Endothelial cell of umbilical vein (primary cell): ENCODE measurements at regions not wholly inside any gene's neighbourhood (a gene's known extent, or its start where the extent isn't known, plus 50 kb on each side); places are given as distances from the start of the nearest gene placed in this dataset.
"Not testable (repeated sequence)": the region's sequence is repeated elsewhere in the genome, so short reads cannot be mapped to it uniquely, and the experiment has no call there.

ENCODE experiments used
- BruUV-seq: library from RNA; stranded (reverse); fragments of 400-500 nt; replicated peaks from 2 replicates; lab custom pipeline; 2021; lab: Mats Ljungman, UMichigan
- CTCF ChIA-PET: fragments of 300-600, 350-600 bp; sonication (Branson Sonifier 250); formaldehyde crosslinking; loops from one replicate; lab custom pipeline; 2021; ENCODE audit warnings: antibody characterized with exemption, inconsistent platforms; lab: Charles Lee
- POLR2A ChIA-PET: fragments of 300-600, 350-600 bp; sonication (Branson Sonifier 250); formaldehyde crosslinking; loops from one replicate; lab custom pipeline; 2021; ENCODE audit warnings: antibody characterized with exemption, inconsistent platforms; lab: Charles Lee
- DNase-seq: peaks from one replicate; pipeline ENCODE4 v3.0.0-alpha.2; 2011; ENCODE audit warnings: low read depth, low spot score
- FAIRE-seq: peaks from 2 replicates; lab custom pipeline; 2011; peaks lifted over from hg19 to GRCh38; lab: Jason Lieb, UNC
- H2AFZ ChIP-seq: 2 replicates; pipeline ENCODE4 v1.6.0; 2012; ENCODE audit warnings: low read depth, low read length, control low read depth, inconsistent platforms
- H3K27ac ChIP-seq: 2 replicates; pipeline ENCODE4 v1.5.1; 2011; ENCODE audit warnings: low read depth, mild to moderate bottlenecking, control low read depth, low read length, moderate library complexity; ENCODE audit not compliant: insufficient read depth
- H3K27me3 ChIP-seq, 2 experiments: 2 replicates each; pipeline versions ENCODE4 v1.6.0 to v1.6.1; 2011; ENCODE audit warnings: low read length in 2 of 2, mixed read lengths in 1 of 2; ENCODE audit not compliant: control insufficient read depth in 2 of 2, insufficient read depth in 2 of 2
- H3K36me3 ChIP-seq, 2 experiments: 2 replicates in 1 of 2; 3 replicates in 1 of 2; pipeline ENCODE4 v1.5.1; 2011; ENCODE audit warnings: low read length in 2 of 2, mild to moderate bottlenecking in 1 of 2, moderate library complexity in 1 of 2; ENCODE audit not compliant: control insufficient read depth in 2 of 2, insufficient read depth in 2 of 2; ENCODE audit errors: extremely low read depth in 1 of 2
- H3K4me1 ChIP-seq: 3 replicates; pipeline ENCODE4 v1.5.1; 2011; ENCODE audit warnings: mild to moderate bottlenecking, low read length; ENCODE audit not compliant: control insufficient read depth, insufficient read depth; ENCODE audit errors: extremely low read depth
- H3K4me2 ChIP-seq: 2 replicates; pipeline ENCODE4 v1.6.1; 2011; ENCODE audit warnings: low read length, control low read depth, mixed read lengths; ENCODE audit not compliant: insufficient read depth
- H3K4me3 ChIP-seq, 3 experiments: fragments of 200-600 bp in 1 of 3; sonication (generic), shearing (Covaris generic) in 1 of 3; replicated peaks in 1 of 3; 2 replicates each; pipeline ENCODE4 v1.5.1; 2011 to 2016; ENCODE audit warnings: control low read depth in 3 of 3, low read length in 3 of 3, mild to moderate bottlenecking in 2 of 3, inconsistent platforms in 1 of 3, low read depth in 1 of 3, moderate library complexity in 1 of 3; ENCODE audit not compliant: insufficient read depth in 1 of 3
- H3K79me2 ChIP-seq: 2 replicates; pipeline ENCODE4 v1.6.0; 2012; ENCODE audit warnings: low read length, inconsistent platforms; ENCODE audit not compliant: control insufficient read depth, insufficient read depth
- H3K9ac ChIP-seq: replicated peaks from 2 replicates; pipeline ENCODE3; 2011; ENCODE audit warnings: low read length, control low read depth; ENCODE audit not compliant: insufficient read depth; ENCODE audit errors: extremely low read depth
- H3K9me1 ChIP-seq: replicated peaks from 3 replicates; pipeline ENCODE4 v1.6.0; 2011; ENCODE audit warnings: mild to moderate bottlenecking, low read length; ENCODE audit not compliant: control insufficient read depth, insufficient read depth; ENCODE audit errors: extremely low read depth
- H3K9me3 ChIP-seq: replicated peaks from 2 replicates; pipeline ENCODE4 v1.5.1; 2012; ENCODE audit warnings: low read length, inconsistent platforms; ENCODE audit not compliant: control insufficient read depth, insufficient read depth
- H4K20me1 ChIP-seq: replicated peaks from 2 replicates; pipeline ENCODE3; 2011; ENCODE audit warnings: mild to moderate bottlenecking, low read length; ENCODE audit not compliant: control insufficient read depth, insufficient read depth; ENCODE audit errors: extremely low read depth
- dilution Hi-C: fragments of 300-500 bp; cut with MboI; formaldehyde crosslinking; loops from one replicate; pipeline ENCODE4 v1.15.0; 2019; ENCODE audit warnings: low sequenced_read_pairs; ENCODE audit not compliant: extremely low pct_ligation_motif_present
- intact Hi-C: fragments of 100-400 bp; cut with micrococcal nuclease; formaldehyde crosslinking; loops from one replicate; pipeline ENCODE4 v1.10.0; 2022
- TF ChIP-seq, protein P1 (sequence below): IDR thresholded peaks from 2 replicates; pipeline ENCODE4 v1.6.1; 2011; ENCODE audit not compliant: insufficient read depth, insufficient read length
- TF ChIP-seq, protein P2 (sequence below), 2 donors: IDR thresholded peaks; 1 replicate in 1 of 2; 2 replicates in 1 of 2; pipeline ENCODE4 v1.5.1; 2011; ENCODE audit warnings: low read length in 2 of 2, mild to moderate bottlenecking in 2 of 2, moderate library complexity in 2 of 2, control low read depth in 1 of 2, inconsistent platforms in 1 of 2, low read depth in 1 of 2; ENCODE audit not compliant: insufficient read depth in 1 of 2; ENCODE audit errors: extremely low read depth in 1 of 2

DNA sequence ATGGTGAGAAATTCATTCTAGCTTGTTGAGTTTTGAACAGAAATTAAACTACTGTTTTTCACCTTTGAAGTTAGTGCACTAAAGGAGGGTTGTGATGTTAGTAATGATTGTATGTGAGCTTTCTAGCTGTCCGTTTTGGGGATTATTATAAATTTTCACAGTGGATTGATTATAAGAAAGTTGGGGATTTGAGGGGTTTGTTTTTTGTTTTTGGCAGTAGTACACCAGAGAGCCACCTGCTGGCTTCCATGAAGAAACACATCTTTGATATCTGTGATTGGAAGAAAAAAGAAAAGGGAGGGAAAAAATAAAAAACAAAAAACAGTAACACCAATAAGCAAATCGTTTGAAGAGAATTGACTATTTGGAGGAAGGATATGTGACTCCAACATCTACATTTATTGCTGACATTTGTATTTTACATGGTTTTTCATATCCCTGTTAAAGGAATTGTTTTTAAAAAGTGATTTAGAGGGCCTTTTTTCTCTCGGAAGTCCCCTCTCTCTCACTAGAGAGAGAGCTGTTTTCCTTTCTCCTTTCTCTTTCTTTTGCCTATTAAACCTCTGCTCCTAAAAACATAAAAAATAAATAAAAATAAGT is 1469.5 kb upstream of the GOT2 start:
- ChIA-PET CTCF (interaction anchor here (0.6 to 2.3 kb wide), 10 partner anchors 10 to 1391 kb away, joined by 3 to 25 read pairs (median 4); no protein-coding TSS in a partner anchor), POLR2A (no interaction called here)
- Histone ChIP-seq H2AFZ (no peak overlapping the region), H4K20me1 (no peaks in the 10 kb centered on the region), H3K4me2 (no peak overlapping the region), H3K36me3 (no peaks in the 10 kb centered on the region), H3K9me3 (no peaks in the 10 kb centered on the region), H3K4me3 (no peak overlapping the region), H3K27me3 (no peaks in the 10 kb centered on the region), H3K27ac (no peak overlapping the region), H3K9me1 (no peaks in the 10 kb centered on the region), H3K79me2 (no peaks in the 10 kb centered on the region), H3K9ac (no peak overlapping the region), H3K4me1 (no peaks in the 10 kb centered on the region)
- FAIRE-seq (no peak), DNase-seq (peak; percentile 49)
- intact Hi-C loops, result loop anchor here (1.0 to 10.0 kb wide), 4 partner anchors 791 to 1389 kb away; no protein-coding TSS in a partner anchor
- dilution Hi-C loops, result no loop called here
- TF ChIP-seq, protein P1, sequence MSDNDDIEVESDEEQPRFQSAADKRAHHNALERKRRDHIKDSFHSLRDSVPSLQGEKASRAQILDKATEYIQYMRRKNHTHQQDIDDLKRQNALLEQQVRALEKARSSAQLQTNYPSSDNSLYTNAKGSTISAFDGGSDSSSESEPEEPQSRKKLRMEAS, result no peak
- TF ChIP-seq, protein P2, sequence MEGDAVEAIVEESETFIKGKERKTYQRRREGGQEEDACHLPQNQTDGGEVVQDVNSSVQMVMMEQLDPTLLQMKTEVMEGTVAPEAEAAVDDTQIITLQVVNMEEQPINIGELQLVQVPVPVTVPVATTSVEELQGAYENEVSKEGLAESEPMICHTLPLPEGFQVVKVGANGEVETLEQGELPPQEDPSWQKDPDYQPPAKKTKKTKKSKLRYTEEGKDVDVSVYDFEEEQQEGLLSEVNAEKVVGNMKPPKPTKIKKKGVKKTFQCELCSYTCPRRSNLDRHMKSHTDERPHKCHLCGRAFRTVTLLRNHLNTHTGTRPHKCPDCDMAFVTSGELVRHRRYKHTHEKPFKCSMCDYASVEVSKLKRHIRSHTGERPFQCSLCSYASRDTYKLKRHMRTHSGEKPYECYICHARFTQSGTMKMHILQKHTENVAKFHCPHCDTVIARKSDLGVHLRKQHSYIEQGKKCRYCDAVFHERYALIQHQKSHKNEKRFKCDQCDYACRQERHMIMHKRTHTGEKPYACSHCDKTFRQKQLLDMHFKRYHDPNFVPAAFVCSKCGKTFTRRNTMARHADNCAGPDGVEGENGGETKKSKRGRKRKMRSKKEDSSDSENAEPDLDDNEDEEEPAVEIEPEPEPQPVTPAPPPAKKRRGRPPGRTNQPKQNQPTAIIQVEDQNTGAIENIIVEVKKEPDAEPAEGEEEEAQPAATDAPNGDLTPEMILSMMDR (IDR thresholded peaks at IDR 0.05; ENCODE audit: extremely low read depth in 1 of 2, insufficient read depth in 1 of 2, low read depth in 1 of 2, low read length in 2 of 2), result peak; percentile 30 to 45
- no TSS peak for BruUV-seq

DNA sequence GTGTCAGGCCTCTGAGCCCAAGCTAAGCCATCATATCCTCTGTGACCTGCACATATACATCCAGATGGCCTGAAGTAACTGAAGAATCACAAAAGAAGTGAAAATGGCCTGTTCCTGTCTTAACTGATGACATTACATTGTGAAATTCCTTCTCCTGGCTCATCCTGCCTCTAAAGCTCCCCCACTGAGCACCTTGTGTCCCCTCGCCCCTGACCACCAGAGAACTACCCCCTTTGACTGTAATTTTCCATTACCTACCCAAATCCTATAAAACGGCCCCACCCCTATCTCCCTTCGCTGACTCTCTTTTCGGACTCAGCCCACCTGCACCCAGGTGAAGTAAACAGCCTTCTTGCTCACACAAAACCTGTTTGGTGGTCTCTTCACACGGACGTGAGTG is 1466.6 kb upstream of the GOT2 start:
- H3K9me3 ChIP-seq, H4K20me1 ChIP-seq, H3K4me3 ChIP-seq, H3K9ac ChIP-seq, FAIRE-seq, dilution Hi-C loops, H3K4me1 ChIP-seq, H3K27me3 ChIP-seq, H3K9me1 ChIP-seq, BruUV-seq, H3K79me2 ChIP-seq, POLR2A ChIA-PET, H3K36me3 ChIP-seq, H3K27ac ChIP-seq, H3K4me2 ChIP-seq, H2AFZ ChIP-seq, DNase-seq: not testable (repeated sequence)
- CTCF ChIA-PET, result interaction anchor here (1.4 kb wide), 1 partner anchor 1357 kb away, joined by 3 read pairs; no protein-coding TSS in a partner anchor
- intact Hi-C loops, result loop anchor here (10.0 kb wide), 1 partner anchor 1006 kb away; no protein-coding TSS in a partner anchor
